ENCODE measurements at regions not wholly inside any gene's neighbourhood (a gene's known extent, or its start where the extent isn't known, plus 50 kb on each side); places are given as distances from the start of the nearest gene placed in this dataset.

- no peaks in the 10 kb centered on the region for H3K4me1 ChIP-seq (ENCODE audit: insufficient read depth, low read length)
- H4K20me1 ChIP-seq (ENCODE audit: control insufficient read depth, insufficient read depth, insufficient read length), result no peaks in the 10 kb centered on the region
- H3T11ph ChIP-seq (ENCODE audit: low read length), result no peak overlapping the region
- Mint-ChIP-seq H3K9me3 (peaks cover 10 to 16% of the 10 kb centered on the region in 2 experiments), H3K4me3 (no peak overlapping the region), H3K27me3 (ENCODE audit: low read depth) (peaks cover 9% of the 10 kb centered on the region), H3K27ac (no peak overlapping the region), H3K4me1 (no peaks in the 10 kb centered on the region), H3K36me3 (ENCODE audit: insufficient read depth in 1 of 3, low read depth in 3 of 3) (peaks cover 0 to 14% (median 3%) of the 10 kb centered on the region in 3 experiments; a peak in 3 of 7 replicates)
- DNase-seq, result no peak
- no peaks in the 10 kb centered on the region for H3K79me2 ChIP-seq (ENCODE audit: insufficient read depth, low read length)
- H3K14ac ChIP-seq (ENCODE audit: insufficient read depth, low read length), result no peak overlapping the region
- no peak overlapping the region for H4K5ac ChIP-seq (ENCODE audit: insufficient read length, low read depth, low read length)
- no peak overlapping the region for H3K4me2 ChIP-seq (ENCODE audit: insufficient read depth, insufficient read length, low read length)
- no peak overlapping the region for H3K56ac ChIP-seq (ENCODE audit: insufficient read length, low read depth, low read length)
- no peak overlapping the region for H3K18ac ChIP-seq (ENCODE audit: insufficient read length, low read depth, low read length)
- H3K23ac ChIP-seq (ENCODE audit: insufficient read length, low read depth, low read length), result no peak overlapping the region
- TF ChIP-seq CTCF (conservative IDR thresholded peaks at IDR 0.05), result no peak
- no peak overlapping the region for H2BK120ac ChIP-seq (ENCODE audit: low read depth, low read length, poor library complexity, severe bottlenecking)
- H3K79me1 ChIP-seq (ENCODE audit: insufficient read depth, low read depth, low read length, poor library complexity, severe bottlenecking), result no peaks in the 10 kb centered on the region
- no peak overlapping the region for H3K4ac ChIP-seq (ENCODE audit: low read depth, low read length)
- no peak overlapping the region for H2BK5ac ChIP-seq (ENCODE audit: insufficient read length, low read length)
- no peak overlapping the region for H3K27ac ChIP-seq (ENCODE audit: insufficient read length, low read depth, low read length)
- peaks cover 5% of the 10 kb centered on the region for H3K9me3 ChIP-seq (ENCODE audit: control insufficient read depth, low read depth, low read length)
- H4K8ac ChIP-seq (replicated peaks; ENCODE audit: insufficient read length, low read depth, low read length), result no peak overlapping the region
- no peak overlapping the region for H4K91ac ChIP-seq (ENCODE audit: insufficient read length, low read depth, low read length)
- no peaks in the 10 kb centered on the region for H3K27me3 ChIP-seq (ENCODE audit: insufficient read depth, low read length)
- no peak overlapping the region for H2BK12ac ChIP-seq (ENCODE audit: insufficient read length, low read depth, low read length)
- H3K9ac ChIP-seq (ENCODE audit: extremely low read depth, insufficient read length, low read length), result no peak overlapping the region
- WGBS (ENCODE audit: extremely low coverage, insufficient read length, low lambda C conversion rate), result no CpG with 5 or more reads among the region's 10 CpGs
- H2AFZ ChIP-seq (ENCODE audit: low read length), result no peak overlapping the region
- no peak overlapping the region for H2AK5ac ChIP-seq (ENCODE audit: insufficient read length, low read length)
- H2BK20ac ChIP-seq (ENCODE audit: low read depth, low read length, poor library complexity, severe bottlenecking), result no peak overlapping the region
- no peak overlapping the region for H2BK15ac ChIP-seq (ENCODE audit: low read depth, low read length)
- no peaks in the 10 kb centered on the region for H3K23me2 ChIP-seq (ENCODE audit: insufficient read length, low read depth, low read length, poor library complexity, severe bottlenecking)
Observed at GRCh38 chr13:109971456-109972090, 185.2 kb upstream of the IRS2 start.
